Panc1 (cell line): ENCODE measurements at regions not wholly inside any gene's neighbourhood (a gene's known extent, or its start where the extent isn't known, plus 50 kb on each side); places are given as distances from the start of the nearest gene placed in this dataset.

ENCODE experiments used
- ATAC-seq: fragments of 200-7000 bp; cut with Tn5 transposase; 2 replicates; pipeline ENCODE4 v1.9.1; 2020; ENCODE audit warnings: mild to moderate bottlenecking, moderate library complexity
- BruUV-seq: library from RNA; stranded (reverse); fragments of 400-500 nt; replicated peaks from 2 replicates; lab custom pipeline; 2021; lab: Mats Ljungman, UMichigan
- CTCF ChIA-PET: fragments of 300-600 bp; sonication (Branson Sonifier 250); formaldehyde crosslinking; loops from one replicate; lab custom pipeline; 2022; ENCODE audit warnings: antibody characterized with exemption; lab: Charles Lee
- POLR2A ChIA-PET: fragments of 300-600 bp; sonication (Branson Sonifier 250); formaldehyde crosslinking; loops from one replicate; lab custom pipeline; 2022; ENCODE audit warnings: antibody characterized with exemption; lab: Charles Lee
- DNase-seq: peaks from one replicate; pipeline ENCODE4 v3.0.0-alpha.2; 2010; ENCODE audit warnings: low read depth, low spot score
- H3K27ac ChIP-seq: 2 replicates; pipeline ENCODE4 v1.5.1; 2011; ENCODE audit warnings: mild to moderate bottlenecking, low read length, inconsistent platforms
- H3K27me3 ChIP-seq: fragments of 200-500 bp; sonication (Bioruptor generic); 2 replicates; pipeline ENCODE4 v1.6.0; 2014; ENCODE audit warnings: low read length, inconsistent platforms; ENCODE audit not compliant: control insufficient read depth, insufficient read depth
- H3K36me3 ChIP-seq: fragments of 200-500 bp; sonication (Bioruptor generic); 2 replicates; pipeline ENCODE4 v1.5.1; 2014; ENCODE audit warnings: inconsistent platforms, mild to moderate bottlenecking, low read length, moderate library complexity; ENCODE audit not compliant: control insufficient read depth, insufficient read depth
- H3K4me1 ChIP-seq: 2 replicates; pipeline ENCODE4 v1.5.1; 2011; ENCODE audit warnings: inconsistent platforms, mild to moderate bottlenecking, low read length, moderate library complexity; ENCODE audit not compliant: control insufficient read depth, insufficient read depth
- H3K4me3 ChIP-seq, 2 experiments: 2 replicates each; pipeline ENCODE4 v1.5.1; 2011 to 2012; ENCODE audit warnings: low read depth in 2 of 2, low read length in 2 of 2, mild to moderate bottlenecking in 2 of 2, inconsistent platforms in 1 of 2, moderate library complexity in 1 of 2
- H3K9me3 ChIP-seq: fragments of 200-500 bp; sonication (Bioruptor generic); 2 replicates; pipeline ENCODE4 v1.5.1; 2014; ENCODE audit warnings: low read depth, mild to moderate bottlenecking, inconsistent platforms, low read length, moderate library complexity; ENCODE audit not compliant: control insufficient read depth, insufficient read depth
- in situ Hi-C: cut with HindIII; loops from 2 replicates; pipeline ENCODE4 v1.10.0; 2016; ENCODE audit warnings: low sequenced_read_pairs, low pct_unique_long_range_greater_than_20kb
- intact Hi-C: fragments of 100-400 bp; cut with micrococcal nuclease; formaldehyde crosslinking; loops from one replicate; pipeline ENCODE4 v1.10.0; 2022; ENCODE audit not compliant: unreplicated experiment
- TF ChIP-seq, protein P1 (sequence below), 2 experiments: IDR thresholded peaks; 2 replicates each; pipeline ENCODE4 v1.6.1; 2011 to 2012; ENCODE audit warnings: low read depth in 2 of 2, control low read depth in 1 of 2, low read length in 1 of 2, mild to moderate bottlenecking in 1 of 2, moderate library complexity in 1 of 2; ENCODE audit not compliant: insufficient read depth in 1 of 2
- TF ChIP-seq, protein P2 (sequence below): fragments of 450-650 bp; IDR thresholded peaks from 2 replicates; pipeline ENCODE4 v1.5.1; 2017; ENCODE audit warnings: mild to moderate bottlenecking

DNA sequence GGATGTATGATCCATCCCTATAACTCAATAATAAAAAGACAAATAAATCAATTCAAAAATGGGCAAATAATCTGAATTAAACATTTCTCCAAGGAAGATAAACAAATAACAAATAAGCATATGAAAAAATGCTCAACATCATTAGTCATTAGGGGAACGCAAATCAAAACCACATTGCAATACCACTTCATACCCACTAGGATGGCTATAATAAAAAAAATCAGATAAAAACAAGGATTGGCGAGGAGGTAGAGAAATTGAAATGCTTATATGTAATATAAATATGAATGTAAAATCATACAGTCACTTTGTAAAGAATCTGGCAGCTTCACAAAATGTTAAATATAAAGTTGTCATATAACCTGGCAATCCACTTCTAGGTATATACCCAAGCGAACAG, 52.3 kb upstream of the TBCA start:
- BruUV-seq = no TSS peak
- in situ Hi-C loops (no loop called here), intact Hi-C loops (no loop called here)
- ATAC-seq = no peak
- Histone ChIP-seq H3K4me3 (no peak overlapping the region), H3K9me3 (no peaks in the 10 kb centered on the region), H3K27me3 (peaks cover 3% of the 10 kb centered on the region), H3K27ac (no peak overlapping the region), H3K36me3 (no peaks in the 10 kb centered on the region), H3K4me1 (no peaks in the 10 kb centered on the region)
- CTCF ChIA-PET = interaction anchor here (0.5 kb wide), 1 partner anchor 409 kb away, joined by 3 read pairs; no protein-coding TSS in a partner anchor
- TF ChIP-seq, protein P1, sequence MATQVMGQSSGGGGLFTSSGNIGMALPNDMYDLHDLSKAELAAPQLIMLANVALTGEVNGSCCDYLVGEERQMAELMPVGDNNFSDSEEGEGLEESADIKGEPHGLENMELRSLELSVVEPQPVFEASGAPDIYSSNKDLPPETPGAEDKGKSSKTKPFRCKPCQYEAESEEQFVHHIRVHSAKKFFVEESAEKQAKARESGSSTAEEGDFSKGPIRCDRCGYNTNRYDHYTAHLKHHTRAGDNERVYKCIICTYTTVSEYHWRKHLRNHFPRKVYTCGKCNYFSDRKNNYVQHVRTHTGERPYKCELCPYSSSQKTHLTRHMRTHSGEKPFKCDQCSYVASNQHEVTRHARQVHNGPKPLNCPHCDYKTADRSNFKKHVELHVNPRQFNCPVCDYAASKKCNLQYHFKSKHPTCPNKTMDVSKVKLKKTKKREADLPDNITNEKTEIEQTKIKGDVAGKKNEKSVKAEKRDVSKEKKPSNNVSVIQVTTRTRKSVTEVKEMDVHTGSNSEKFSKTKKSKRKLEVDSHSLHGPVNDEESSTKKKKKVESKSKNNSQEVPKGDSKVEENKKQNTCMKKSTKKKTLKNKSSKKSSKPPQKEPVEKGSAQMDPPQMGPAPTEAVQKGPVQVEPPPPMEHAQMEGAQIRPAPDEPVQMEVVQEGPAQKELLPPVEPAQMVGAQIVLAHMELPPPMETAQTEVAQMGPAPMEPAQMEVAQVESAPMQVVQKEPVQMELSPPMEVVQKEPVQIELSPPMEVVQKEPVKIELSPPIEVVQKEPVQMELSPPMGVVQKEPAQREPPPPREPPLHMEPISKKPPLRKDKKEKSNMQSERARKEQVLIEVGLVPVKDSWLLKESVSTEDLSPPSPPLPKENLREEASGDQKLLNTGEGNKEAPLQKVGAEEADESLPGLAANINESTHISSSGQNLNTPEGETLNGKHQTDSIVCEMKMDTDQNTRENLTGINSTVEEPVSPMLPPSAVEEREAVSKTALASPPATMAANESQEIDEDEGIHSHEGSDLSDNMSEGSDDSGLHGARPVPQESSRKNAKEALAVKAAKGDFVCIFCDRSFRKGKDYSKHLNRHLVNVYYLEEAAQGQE (IDR thresholded peaks at IDR 0.05; ENCODE audit: insufficient read depth in 1 of 2, low read depth in 2 of 2, low read length in 1 of 2) = no peak
- TF ChIP-seq, protein P2, sequence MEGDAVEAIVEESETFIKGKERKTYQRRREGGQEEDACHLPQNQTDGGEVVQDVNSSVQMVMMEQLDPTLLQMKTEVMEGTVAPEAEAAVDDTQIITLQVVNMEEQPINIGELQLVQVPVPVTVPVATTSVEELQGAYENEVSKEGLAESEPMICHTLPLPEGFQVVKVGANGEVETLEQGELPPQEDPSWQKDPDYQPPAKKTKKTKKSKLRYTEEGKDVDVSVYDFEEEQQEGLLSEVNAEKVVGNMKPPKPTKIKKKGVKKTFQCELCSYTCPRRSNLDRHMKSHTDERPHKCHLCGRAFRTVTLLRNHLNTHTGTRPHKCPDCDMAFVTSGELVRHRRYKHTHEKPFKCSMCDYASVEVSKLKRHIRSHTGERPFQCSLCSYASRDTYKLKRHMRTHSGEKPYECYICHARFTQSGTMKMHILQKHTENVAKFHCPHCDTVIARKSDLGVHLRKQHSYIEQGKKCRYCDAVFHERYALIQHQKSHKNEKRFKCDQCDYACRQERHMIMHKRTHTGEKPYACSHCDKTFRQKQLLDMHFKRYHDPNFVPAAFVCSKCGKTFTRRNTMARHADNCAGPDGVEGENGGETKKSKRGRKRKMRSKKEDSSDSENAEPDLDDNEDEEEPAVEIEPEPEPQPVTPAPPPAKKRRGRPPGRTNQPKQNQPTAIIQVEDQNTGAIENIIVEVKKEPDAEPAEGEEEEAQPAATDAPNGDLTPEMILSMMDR = peak; percentile 14; the same call in 1 of the 2 replicates
- POLR2A ChIA-PET = no interaction called here
- no peak for DNase-seq
